NCI-H146 treated with DMSO at 0.1 percent for 48 hours (cell line): ENCODE measurements at regions not wholly inside any gene's neighbourhood (a gene's known extent, or its start where the extent isn't known, plus 50 kb on each side); places are given as distances from the start of the nearest gene placed in this dataset.
"Not testable (repeated sequence)": the region's sequence is repeated elsewhere in the genome, so short reads cannot be mapped to it uniquely, and the experiment has no call there.

ENCODE experiments used
- DNase-seq: peaks from one replicate; lab custom pipeline; 2025; ENCODE audit not compliant: unreplicated experiment; lab: John Stamatoyannopoulos, UW

DNA sequence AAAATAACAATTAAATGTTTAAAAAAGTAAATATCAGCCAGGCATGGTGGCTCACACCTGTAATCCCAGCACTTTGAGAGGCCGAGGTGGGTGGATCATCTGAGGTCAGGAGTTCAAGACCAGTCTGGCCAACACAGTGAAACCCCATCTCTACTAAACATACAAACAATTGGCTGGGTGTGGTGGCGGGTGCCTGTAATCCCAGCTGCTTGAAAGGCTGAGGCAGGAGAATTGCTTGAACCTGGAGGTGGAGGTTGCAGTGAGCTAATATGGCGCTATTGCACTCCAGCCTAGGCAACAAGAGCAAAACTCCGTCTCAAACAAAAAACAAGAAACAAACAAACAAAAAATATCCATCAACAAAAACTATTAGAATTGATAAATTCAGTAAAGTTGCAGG is 77.5 kb downstream of the SNX5 start:
- not testable (repeated sequence) for DNase-seq

DNA sequence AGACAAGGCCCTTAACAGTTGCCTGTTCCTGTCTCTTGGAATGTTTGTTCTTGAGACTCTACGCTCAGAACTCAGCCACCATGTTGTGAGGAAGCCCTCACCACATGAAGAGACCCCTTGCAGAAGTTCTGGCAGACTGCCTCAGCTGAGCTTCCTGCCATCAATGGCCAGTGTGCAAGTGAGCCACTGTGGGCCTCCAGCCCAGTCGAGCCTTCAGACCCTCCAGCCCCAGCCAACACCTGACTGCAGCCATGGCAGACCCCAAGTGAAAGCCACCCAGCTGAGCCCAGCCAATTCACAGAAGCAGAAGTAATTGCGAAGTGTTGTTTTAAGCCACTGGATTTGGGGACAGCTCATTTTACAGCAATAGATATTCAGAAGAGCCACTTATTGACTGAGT is 78.3 kb downstream of the SNX5 start:
- DNase-seq: no peak

GRCh38 chr20:17889226-17889625 is 79.4 kb downstream of the SNX5 start:
- no peak for DNase-seq

DNA sequence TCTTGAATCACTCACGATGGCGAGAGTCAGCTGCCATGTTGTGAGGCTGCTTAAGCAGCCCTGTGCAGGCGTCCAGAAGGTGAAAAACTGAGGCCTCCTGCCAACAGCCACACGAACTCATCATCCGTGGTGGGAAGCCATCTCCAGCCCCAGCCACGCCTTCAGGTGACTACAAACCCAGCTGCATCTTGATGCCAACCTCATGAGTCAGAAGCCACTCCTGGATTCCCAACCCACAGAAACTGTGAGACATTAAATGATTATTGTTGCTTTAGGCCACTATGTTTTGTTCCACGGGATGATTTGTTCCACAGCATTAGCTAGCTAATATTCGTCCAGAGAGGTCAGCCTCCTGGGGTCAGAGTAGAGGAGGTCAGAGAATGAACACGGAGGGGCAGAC is 80.5 kb downstream of the SNX5 start:
- DNase-seq: no peak

DNA sequence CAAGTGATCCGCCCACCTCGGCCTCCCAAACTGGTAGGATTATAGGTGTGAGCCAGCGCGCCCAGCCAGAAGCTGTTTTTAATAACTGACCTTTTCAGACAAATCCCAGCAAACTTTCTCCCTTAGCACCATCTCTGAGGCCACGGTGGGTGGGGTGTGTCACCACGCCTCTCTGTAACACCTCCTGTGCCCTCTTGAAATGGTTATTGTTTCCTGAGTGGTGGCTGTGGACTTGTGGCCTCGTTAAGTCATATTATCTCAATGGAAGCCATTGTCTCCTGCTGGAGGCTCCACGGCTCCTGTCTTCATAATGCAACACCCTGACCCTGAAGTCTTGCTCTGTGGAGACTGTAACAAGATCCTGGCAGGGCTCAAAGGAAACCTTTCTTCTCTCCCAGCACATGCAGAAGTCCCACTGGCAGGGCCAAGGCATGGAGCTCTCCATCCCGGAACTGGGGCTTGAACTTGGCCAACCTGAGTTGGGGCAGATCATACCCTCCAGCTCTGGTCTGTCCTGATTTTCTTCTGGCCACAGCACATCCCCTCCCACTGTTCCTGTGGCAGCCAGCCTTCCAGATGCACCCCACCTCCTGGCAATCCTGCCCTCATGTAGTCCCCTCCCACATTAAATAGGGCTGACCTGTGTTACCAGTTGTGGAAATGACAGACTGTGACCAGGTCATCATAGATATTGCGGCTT is 81.1 kb downstream of the SNX5 start:
- no peak for DNase-seq

DNA sequence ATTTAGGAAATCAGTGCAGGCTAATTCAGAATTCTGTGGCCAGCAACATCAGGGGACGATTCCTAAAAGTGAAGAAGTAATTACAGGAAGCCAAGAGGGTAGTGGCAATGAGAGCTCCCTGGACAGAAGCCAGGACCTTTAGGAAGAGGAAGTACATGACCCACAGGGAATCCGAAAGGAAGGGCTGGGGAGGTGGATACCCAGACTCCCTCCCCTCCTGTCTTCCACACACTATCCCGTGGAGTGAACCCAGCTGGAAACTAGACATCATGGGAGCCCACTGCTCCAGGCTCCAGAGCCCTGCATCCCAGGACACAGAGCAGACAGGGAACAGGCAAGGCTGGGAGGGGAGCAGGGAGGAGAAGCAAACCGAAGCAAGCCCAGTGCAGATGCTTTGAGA is 83.0 kb downstream of the SNX5 start:
- DNase-seq: no peak

DNA sequence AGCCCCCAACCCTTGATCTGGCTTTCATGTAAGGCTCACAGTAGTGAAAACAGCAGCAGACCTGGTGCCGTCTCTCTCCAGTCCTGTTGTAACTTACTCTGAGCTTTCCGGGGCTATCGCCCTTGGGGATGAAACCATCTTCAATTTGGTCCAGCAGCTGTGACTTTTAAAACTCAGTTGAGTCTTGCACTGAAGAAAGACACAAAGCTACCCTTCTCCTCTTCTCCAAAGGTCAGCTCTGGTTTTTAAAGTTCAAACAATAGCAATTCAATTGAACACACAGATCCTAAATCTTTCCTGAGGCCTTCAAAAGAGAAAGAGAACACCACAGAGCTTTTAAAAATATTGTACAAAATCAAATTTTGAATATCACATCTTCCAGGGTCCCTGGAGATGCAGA is 83.5 kb downstream of the SNX5 start:
- DNase-seq: no peak

GRCh38 chr20:17884307-17885003 is 84.1 kb downstream of the SNX5 start:
- DNase-seq: no peak

DNA sequence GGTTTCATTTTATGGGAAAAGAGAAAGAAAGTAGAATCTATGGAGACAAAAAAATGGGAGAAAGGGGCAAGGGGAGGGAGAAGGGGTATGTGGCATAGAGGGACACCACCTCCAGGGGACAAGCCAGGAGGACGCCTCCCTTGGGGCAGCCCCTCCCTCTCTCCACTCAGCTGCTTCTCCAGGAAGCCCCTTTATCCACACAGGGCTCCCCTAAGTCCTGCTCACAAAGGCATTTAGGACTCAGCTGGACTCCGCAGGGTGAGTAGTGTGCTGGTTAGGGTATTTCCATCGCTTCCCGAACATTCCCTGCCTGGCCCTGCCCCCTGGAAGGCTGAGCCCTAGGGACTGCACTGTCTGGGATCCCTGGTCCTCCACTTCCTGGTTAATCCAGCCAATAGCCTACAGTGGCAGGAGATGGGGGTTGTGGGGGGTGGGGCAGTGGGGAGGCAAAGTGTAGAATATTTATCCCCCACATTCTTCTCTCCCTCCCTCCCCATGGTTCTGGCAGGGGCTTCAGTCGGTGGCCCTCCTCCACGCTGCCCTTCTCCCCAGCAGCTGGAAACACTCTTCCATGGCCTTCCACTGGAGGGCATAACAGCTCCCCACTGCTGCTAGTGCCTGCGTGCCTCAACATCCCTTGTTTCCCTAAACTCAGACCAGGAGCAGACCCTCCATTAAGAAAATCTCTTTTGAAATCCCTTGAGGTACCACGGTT is 84.8 kb downstream of the SNX5 start:
- DNase-seq: no peak

GRCh38 chr20:17882834-17883591 is 85.6 kb downstream of the SNX5 start:
- DNase-seq: no peak

GRCh38 chr20:17882065-17882833 is 86.3 kb downstream of the SNX5 start:
- DNase-seq: no peak

DNA sequence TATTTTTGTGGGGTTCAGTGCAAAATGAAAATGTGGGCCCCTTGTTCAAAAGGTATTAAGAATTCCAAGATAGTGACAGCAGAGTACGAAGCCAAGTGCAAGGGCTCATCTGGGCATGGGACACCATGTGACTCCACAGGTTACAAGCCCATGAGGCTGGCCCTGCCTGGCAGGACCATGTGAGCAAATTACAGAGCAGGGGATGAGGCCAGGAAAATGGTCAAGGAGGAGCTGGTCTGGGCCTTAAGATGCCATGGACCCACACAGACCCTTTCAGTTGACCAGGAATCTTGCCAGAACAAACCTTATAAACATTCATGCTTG is 86.9 kb downstream of the SNX5 start:
- no peak for DNase-seq

DNA sequence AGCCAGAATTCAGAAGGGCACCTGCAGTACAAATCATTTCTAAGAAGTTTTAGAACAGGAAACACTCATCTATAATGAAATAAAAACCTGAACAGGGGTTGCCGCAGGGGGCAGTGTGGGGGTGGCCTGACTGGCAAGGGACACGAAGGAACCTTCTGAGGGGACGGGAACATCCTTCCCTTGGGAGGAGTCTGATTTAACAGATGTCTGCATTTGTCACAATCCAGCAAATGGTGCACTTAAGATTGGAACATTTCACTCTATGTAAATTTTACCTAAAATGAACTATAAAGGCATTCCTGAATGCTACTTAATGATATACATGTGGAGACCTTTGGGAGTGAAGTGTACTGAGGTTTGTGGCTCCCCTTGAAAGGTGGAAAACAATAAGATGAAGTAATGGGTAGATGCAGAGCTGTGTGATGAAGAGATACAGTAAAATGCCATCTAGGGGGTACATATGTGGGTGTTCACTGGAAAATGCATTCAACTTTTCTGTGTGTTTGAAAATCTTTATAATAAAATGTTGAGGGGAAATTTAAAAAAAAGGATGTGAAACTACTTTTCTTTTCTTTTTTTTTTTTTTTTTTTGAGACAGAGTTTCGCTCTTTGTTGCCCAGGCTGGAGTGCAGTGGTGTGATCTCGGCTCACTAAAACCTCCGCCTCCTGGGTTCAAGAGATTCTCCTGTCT is 89.5 kb downstream of the SNX5 start:
- DNase-seq: no peak

DNA sequence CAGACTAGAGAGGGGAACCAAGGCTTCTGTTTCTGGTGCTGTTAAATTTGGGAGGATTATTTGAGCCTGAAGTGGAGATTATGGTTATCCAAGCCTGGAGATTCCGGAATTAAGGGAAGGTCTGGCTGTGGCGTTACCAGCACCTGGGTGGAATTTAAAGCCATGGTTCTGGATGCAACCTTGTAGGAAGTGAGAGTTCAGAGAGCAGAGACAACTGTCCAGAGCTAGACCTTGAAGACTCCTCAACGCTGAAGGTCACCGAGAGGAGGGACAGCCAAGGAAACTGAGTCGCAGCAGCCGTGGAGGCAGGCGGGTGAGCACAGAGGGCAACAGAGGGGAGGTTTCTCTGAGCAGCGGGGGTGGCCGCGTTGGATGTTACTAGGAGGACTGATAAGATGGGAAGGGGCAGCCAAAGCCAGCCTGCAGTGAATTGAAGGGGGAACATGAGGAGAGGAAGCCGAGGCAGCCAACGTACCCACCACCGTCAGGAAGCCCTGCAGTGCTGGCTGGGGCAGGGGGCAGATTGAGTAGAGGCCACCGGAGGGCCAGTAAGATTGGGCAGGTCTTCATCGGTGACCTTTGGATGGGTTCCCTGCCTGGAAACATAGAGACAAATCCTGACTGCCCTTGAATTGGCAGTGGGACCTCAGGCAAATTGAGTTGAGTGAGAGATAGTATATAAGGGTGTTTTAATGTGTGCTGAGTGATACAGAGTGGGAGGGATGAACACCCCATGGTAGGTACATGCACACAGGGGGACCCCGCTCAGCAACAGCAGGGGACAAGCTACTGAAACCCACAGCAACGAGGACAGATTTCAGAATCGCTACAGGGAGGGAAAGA is 90.3 kb downstream of the SNX5 start:
- no peak for DNase-seq

DNA sequence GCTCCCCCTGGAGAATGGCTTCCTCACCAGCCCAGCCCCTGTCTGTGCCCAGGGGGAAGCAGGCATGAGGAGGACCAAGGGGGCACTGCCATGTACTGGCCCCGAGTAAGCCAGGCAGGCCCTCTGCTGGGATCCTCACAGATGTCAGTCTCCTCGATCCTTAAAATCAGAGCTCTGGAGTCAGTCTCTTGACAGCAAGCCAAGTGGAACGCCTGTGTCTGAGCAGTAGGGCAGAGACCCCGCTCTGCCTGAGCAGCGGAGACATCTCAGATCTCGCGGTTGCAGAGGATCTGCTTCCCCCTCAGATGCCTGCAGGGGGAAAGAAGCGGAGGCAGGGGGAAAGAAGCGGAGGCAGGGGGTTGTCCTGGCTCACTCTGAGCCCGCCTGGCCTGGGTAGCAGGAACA is 92.6 kb downstream of the SNX5 start:
- DNase-seq: no peak

- DNase-seq: no peak
Measured at GRCh38 chr20:17875106-17875980, 93.3 kb downstream of the SNX5 start.

DNA sequence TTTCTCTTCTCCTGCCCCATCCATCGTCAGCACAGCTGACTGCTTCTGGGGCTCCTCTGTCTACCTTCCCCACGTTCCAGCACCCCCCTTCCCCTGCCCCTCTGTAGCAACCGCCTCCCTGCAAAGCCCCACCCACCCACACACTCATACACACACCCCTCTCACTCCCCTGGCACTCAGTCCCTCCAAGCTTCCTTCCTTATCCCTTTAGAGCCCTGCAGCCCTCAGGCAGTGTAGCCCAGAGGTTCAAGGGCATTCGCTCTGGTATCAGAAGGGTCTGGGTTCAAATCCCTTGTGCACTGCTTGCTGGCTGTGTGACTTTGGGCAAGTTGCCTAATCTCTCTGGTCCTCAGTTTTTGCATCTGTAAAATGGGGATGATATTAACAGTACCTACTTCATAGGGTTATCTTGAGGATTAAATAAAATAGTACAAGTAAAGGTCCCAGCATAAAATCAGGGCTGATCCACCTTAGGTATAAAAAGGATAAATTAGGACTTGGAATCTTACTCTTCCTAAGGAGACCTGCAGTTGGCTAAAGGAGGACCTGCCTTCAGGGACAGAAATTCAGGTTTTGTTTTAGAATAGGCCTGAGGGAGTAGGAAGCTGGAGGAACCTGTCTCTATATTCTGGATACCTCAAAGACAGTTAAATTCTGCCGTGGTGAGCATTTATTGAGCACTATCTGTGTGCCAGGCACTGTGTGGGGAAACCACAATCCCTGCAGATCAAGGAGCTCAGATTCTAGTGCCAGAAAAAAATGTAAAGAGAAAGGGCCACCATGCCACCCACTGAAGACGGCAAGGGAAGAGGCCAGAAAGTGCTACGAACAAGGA is 94.1 kb downstream of the SNX5 start:
- DNase-seq: no peak
